Large intestine (tissue), 3 donors: ENCODE measurements at regions not wholly inside any gene's neighbourhood (a gene's known extent, or its start where the extent isn't known, plus 50 kb on each side); places are given as distances from the start of the nearest gene placed in this dataset.
"Not testable (repeated sequence)": the region's sequence is repeated elsewhere in the genome, so short reads cannot be mapped to it uniquely, and the experiment has no call there.

ENCODE experiments used
- DNase-seq, 2 donors: peaks; one replicate each; pipeline versions ENCODE4 v3.0.0 to v3.0.0-alpha.2; 2013
- H3K27ac ChIP-seq: one replicate; pipeline ENCODE4 v1.5.1; 2013; ENCODE audit warnings: low read length
- H3K27me3 ChIP-seq: 2 replicates; pipeline ENCODE4 v1.6.1; 2013; ENCODE audit warnings: low read length; ENCODE audit not compliant: control insufficient read depth, insufficient read depth
- H3K36me3 ChIP-seq: 2 replicates; pipeline ENCODE4 v1.6.1; 2013; ENCODE audit warnings: low read length; ENCODE audit not compliant: control insufficient read depth, insufficient read depth
- H3K4me1 ChIP-seq: one replicate; pipeline ENCODE4 v1.6.1; 2013; ENCODE audit warnings: low read length; ENCODE audit not compliant: control insufficient read depth, insufficient read depth
- H3K4me3 ChIP-seq: one replicate; pipeline ENCODE4 v1.5.1; 2013; ENCODE audit warnings: low read length
- H3K9me3 ChIP-seq: one replicate; pipeline ENCODE4 v1.6.1; 2013; ENCODE audit warnings: mild to moderate bottlenecking, low read depth, low read length, moderate library complexity; ENCODE audit not compliant: control insufficient read depth
- WGBS: methylation state at CpG from one replicate; pipeline ENCODE4 v1.1.5; 2013; ENCODE audit warnings: low lambda C conversion rate; ENCODE audit not compliant: insufficient coverage; 5-methylcytosine and 5-hydroxymethylcytosine counted together

- no peaks in the 10 kb centered on the region for H3K27me3 ChIP-seq
- WGBS = 100% methylated on average over 1 of the region's 10 CpGs
- H3K27ac ChIP-seq = no peak overlapping the region
- no peak overlapping the region for H3K4me3 ChIP-seq
- DNase-seq = no peak
- peaks cover 3% of the 10 kb centered on the region for H3K9me3 ChIP-seq
- H3K4me1 ChIP-seq = no peaks in the 10 kb centered on the region
- H3K36me3 ChIP-seq = no peaks in the 10 kb centered on the region
These were observed 135.0 kb downstream of the RALA start for GRCh38 chr7:39758234-39758970.

- DNase-seq = no peak
- Histone ChIP-seq H3K9me3 (no peaks in the 10 kb centered on the region), H3K36me3 (no peaks in the 10 kb centered on the region), H3K4me3 (no peak overlapping the region), H3K27ac (no peak overlapping the region), H3K4me1 (no peaks in the 10 kb centered on the region), H3K27me3 (no peaks in the 10 kb centered on the region)
- WGBS = no CpG with 5 or more reads among the region's 6 CpGs
These were observed 138.1 kb downstream of the RALA start for GRCh38 chr7:39761449-39761848.

- not testable (repeated sequence) for H3K4me1 ChIP-seq, H3K27ac ChIP-seq, H3K27me3 ChIP-seq, H3K9me3 ChIP-seq, DNase-seq, H3K36me3 ChIP-seq, H3K4me3 ChIP-seq
- no CpG with 5 or more reads among the region's 5 CpGs for WGBS
These were observed 139.1 kb downstream of the RALA start for GRCh38 chr7:39762466-39762865.

GRCh38 chr7:39762881-39763280 is 139.5 kb downstream of the RALA start:
- not testable (repeated sequence) for H3K27me3 ChIP-seq, H3K4me1 ChIP-seq, H3K36me3 ChIP-seq, H3K27ac ChIP-seq, H3K4me3 ChIP-seq, H3K9me3 ChIP-seq, DNase-seq
- WGBS = no CpG with 5 or more reads among the region's 5 CpGs

- H3K27ac ChIP-seq, H3K27me3 ChIP-seq, DNase-seq, H3K36me3 ChIP-seq, H3K4me1 ChIP-seq, H3K4me3 ChIP-seq, H3K9me3 ChIP-seq: not testable (repeated sequence)
- WGBS = no CpG with 5 or more reads among the region's 4 CpGs
These were observed 142.5 kb downstream of the RALA start for GRCh38 chr7:39765833-39766232.

- H3K4me1 ChIP-seq, H3K9me3 ChIP-seq, H3K36me3 ChIP-seq, H3K27ac ChIP-seq, DNase-seq, H3K4me3 ChIP-seq, H3K27me3 ChIP-seq: not testable (repeated sequence)
- no CpG with 5 or more reads among the region's 4 CpGs for WGBS
These were observed 145.1 kb downstream of the RALA start for GRCh38 chr7:39768439-39768838.

GRCh38 chr7:39774341-39774851 is 151.0 kb downstream of the RALA start:
- H3K9me3 ChIP-seq, H3K27me3 ChIP-seq, DNase-seq, H3K36me3 ChIP-seq, H3K27ac ChIP-seq, H3K4me3 ChIP-seq, H3K4me1 ChIP-seq: not testable (repeated sequence)
- no CpG with 5 or more reads among the region's 9 CpGs for WGBS

GRCh38 chr7:39781557-39781956 is 158.2 kb downstream of the RALA start:
- H3K9me3 ChIP-seq, H3K27ac ChIP-seq, H3K27me3 ChIP-seq, H3K4me1 ChIP-seq, H3K36me3 ChIP-seq, DNase-seq, H3K4me3 ChIP-seq: not testable (repeated sequence)
- no CpG with 5 or more reads among the region's 4 CpGs for WGBS

- H3K4me1 ChIP-seq, H3K27me3 ChIP-seq: not testable (repeated sequence)
- no CpG with 5 or more reads among the region's 3 CpGs for whole genome bisulfite sequencing
These were observed 163.1 kb downstream of the RALA start for GRCh38 chr7:39786440-39786839.

GRCh38 chr7:39791035-39791434 is 159.0 kb upstream of the CDK13 start:
- not testable (repeated sequence) for H3K4me1 ChIP-seq, H3K36me3 ChIP-seq, H3K4me3 ChIP-seq, H3K9me3 ChIP-seq, DNase-seq, H3K27me3 ChIP-seq, H3K27ac ChIP-seq
- WGBS = no CpG with 5 or more reads among the region's 4 CpGs

More at GRCh38 chr7:39786440-39786839, 163.1 kb downstream of the RALA start:
- not testable (repeated sequence) for DNase-seq, H3K4me3 ChIP-seq, H3K36me3 ChIP-seq, H3K27ac ChIP-seq, H3K9me3 ChIP-seq

- H3K4me1 ChIP-seq, H3K4me3 ChIP-seq, DNase-seq, H3K36me3 ChIP-seq, H3K27me3 ChIP-seq, H3K9me3 ChIP-seq, H3K27ac ChIP-seq: not testable (repeated sequence)
- WGBS = no CpG with 5 or more reads among the region's 16 CpGs
These were observed 158.1 kb upstream of the CDK13 start for GRCh38 chr7:39791911-39792310.
